Hepatic stellate cell (primary cell): ENCODE measurements at regions not wholly inside any gene's neighbourhood (a gene's known extent, or its start where the extent isn't known, plus 50 kb on each side); places are given as distances from the start of the nearest gene placed in this dataset.
"Not testable (repeated sequence)": the region's sequence is repeated elsewhere in the genome, so short reads cannot be mapped to it uniquely, and the experiment has no call there.

Experiments
- DNase-seq: peaks from one replicate; pipeline ENCODE4 v3.0.0; 2011; ENCODE audit warnings: low spot score

GRCh38 chr4:180280726-180281297, 1962.4 kb upstream of the TENM3 start:
- no peak for DNase-seq

GRCh38 chr4:180281724-180282123, 1961.5 kb upstream of the TENM3 start:
- DNase-seq = no peak

DNA sequence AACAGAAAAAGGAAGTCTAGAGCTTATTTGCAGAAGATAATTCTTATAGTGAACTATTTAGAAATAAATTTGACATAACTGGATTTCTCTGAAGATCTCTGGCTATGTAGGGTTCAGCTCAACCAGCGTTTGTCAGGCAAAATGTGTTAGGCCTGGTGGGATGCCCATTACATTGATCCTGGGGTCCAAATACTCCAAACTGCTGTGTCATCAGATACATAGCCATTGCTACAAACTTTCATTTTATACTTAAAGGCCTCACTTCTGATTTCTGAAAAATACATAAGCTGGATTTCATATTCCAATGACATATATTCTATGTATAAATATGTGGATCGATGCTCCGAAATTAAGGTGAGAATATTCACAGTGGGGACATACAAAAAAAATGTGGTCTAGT, 1958.9 kb upstream of the TENM3 start:
- no peak for DNase-seq

- DNase-seq = no peak
Observed at GRCh38 chr4:180285796-180286195, 1957.4 kb upstream of the TENM3 start.

DNA sequence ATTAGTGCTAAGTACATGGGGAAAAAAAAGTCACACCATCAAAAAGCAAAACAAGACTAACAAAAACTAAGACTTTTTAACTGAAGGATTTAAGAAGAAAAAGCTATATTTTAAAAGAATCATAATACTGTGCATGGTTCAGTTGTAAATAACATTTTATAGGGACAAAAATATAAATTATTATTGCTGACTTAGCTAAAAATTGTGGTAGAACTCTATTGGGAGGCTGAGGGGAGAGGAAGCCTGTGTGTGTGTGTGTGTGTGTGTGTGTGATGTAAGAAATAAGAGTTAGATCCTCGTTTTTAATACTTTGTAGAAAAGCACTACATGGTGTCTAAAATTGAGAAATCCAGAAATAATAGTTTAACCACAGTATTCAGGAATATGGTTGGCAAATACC, 1950.9 kb upstream of the TENM3 start:
- no peak for DNase-seq

- no peak for DNase-seq
Observed at GRCh38 chr4:180296036-180296599, 1947.1 kb upstream of the TENM3 start.

- DNase-seq = no peak
Observed at GRCh38 chr4:180304321-180304720, 1938.9 kb upstream of the TENM3 start.

GRCh38 chr4:180310616-180311015, 1932.6 kb upstream of the TENM3 start:
- no peak for DNase-seq

GRCh38 chr4:180314972-180315371, 1928.2 kb upstream of the TENM3 start:
- DNase-seq = no peak

DNA sequence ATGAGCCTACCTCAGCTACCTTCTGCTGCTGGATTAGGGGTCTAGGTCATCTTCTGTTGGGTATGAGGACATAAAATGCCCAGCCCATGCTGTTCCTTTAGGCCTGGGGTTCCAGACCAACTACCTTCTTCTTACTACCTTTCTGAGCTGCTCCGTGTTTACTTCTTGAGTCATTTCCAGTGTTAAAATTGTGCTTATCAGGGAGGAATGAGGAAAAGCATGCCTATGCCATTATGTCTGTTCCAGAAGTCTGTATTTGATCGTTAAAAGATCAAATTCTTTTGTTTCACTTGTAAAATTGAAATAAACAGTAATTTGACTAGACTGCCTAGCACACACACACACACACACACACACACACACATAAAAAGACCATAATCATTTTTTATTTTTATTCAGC, 1912.7 kb upstream of the TENM3 start:
- no peak for DNase-seq

- DNase-seq = no peak
Observed at GRCh38 chr4:180333162-180333561, 1910.0 kb upstream of the TENM3 start.

- DNase-seq = no peak
Observed at GRCh38 chr4:180335566-180335965, 1907.6 kb upstream of the TENM3 start.

- DNase-seq = no peak
Observed at GRCh38 chr4:180336494-180337090, 1906.6 kb upstream of the TENM3 start.

DNA sequence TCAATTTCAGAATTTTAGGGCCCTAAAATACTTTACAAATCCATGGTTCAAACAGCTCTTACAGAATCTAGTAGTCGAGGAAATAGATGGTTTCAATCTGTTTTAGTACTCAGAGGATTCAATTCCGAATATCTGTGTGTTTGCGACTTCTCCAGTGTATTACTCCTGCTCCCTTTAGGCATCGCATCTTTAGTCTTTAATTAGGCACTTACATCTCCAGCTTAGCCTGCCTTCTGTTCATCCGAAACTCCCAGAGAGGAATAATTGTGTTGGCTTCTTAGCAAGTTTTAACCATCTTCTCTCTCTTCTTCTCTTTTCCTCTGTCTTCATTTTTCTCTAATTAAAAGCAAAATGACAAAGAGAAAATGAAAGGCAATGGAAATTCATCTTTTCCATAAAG, 1901.3 kb upstream of the TENM3 start:
- DNase-seq = no peak

DNA sequence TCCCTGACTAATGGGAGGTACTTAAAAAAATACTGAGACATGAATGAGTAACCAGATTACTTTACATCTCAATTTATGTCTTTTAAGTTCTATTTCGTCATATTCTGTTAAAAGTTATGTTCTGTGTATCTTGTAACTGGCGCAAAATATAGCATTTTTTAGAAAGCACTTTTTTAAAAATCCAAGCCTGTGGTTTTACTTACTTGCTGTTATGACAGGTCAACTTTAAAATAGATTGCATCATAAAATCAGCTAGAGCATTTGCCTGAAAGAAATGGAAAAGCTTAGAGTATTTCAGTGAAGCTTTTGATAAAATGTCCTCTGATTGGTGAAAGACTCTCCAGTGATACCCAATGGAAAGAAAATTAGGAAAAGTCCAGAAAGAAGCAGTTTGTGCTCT, 1892.3 kb upstream of the TENM3 start:
- no peak for DNase-seq

GRCh38 chr4:180356766-180357165, 1886.4 kb upstream of the TENM3 start:
- DNase-seq = no peak

DNA sequence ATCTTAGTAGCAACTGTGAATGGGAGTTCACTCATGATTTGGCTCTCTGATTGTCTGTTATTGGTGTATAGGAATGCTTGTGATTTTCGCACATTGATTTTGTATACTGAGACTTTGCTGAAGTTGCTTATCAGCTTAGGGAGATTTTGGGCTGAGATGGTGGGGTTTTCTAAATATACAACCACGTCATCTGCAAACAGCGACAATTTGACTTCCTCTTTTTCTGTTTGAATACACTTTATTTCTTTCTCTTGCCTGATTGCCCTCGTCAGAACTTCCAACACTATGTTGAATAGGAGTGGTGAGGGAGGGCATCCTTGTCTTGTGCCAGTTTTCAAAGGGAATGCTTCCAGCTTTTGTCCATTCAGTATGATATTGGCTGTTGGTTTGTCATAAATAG, 1883.1 kb upstream of the TENM3 start:
- DNase-seq = not testable (repeated sequence)

GRCh38 chr4:180363815-180364214, 1879.4 kb upstream of the TENM3 start:
- no peak for DNase-seq

GRCh38 chr4:180372691-180373090, 1870.5 kb upstream of the TENM3 start:
- DNase-seq = no peak

DNA sequence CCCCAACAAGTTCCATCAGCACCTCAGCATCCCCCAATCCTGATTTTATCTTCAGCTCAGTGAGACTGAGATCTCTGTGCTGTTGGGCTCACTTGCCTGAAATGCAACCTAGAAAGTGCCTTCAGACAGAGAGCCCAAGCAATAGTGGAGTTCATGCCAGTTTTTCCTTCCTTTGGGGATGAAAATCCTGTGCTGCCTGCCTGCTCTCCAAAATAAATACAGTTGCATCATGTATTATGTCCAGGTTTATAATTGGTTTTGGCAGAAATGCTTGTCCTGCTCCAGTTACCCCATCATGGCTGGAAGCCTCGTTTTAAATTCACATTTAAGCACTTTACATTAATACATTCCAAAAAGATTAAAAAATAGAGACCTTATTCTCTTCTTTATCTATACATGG, 1865.5 kb upstream of the TENM3 start:
- no peak for DNase-seq

- DNase-seq = no peak
Observed at GRCh38 chr4:180380733-180381132, 1862.5 kb upstream of the TENM3 start.

- DNase-seq = no peak
Observed at GRCh38 chr4:180391613-180392012, 1851.6 kb upstream of the TENM3 start.

DNA sequence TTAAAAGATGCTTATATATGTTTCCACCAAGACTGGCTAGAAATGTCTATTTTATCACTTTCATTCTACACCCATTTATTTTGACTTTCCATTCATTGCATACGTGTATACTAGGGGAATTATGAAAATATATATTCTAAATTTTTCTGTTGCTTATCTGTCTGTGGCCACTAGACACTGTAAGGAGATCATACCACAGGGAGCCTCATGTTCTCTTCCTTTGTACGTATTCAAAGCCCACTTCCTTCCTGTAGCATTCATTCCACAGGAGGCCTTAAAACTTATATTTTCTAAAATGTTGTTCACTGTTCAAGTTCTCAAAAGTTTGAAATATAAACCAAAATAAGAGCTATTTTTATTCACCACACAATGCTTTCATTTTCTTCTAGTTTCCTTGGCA, 1848.9 kb upstream of the TENM3 start:
- DNase-seq = no peak

DNA sequence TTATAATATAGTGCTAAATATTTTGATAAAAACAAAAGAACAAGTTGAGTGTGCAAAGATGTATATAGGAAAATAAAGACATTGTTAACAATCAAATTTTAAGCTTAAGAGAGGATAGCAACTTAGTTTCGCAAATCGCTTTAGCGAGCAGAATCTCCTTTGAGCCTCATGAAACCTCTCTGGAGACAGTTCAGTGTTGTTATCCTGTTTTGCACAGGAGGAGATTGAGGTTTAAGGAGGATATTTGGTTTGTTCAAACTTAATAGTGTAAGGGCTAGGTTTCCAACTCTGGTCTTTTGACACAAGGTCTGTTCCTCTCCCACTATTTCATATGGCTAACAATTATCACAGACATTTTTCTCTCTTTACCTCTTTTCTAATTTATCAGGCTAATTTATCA, 1848.5 kb upstream of the TENM3 start:
- no peak for DNase-seq
